NCI-H128 (cell line): ENCODE measurements at regions not wholly inside any gene's neighbourhood (a gene's known extent, or its start where the extent isn't known, plus 50 kb on each side); places are given as distances from the start of the nearest gene placed in this dataset.
"Not testable (repeated sequence)": the region's sequence is repeated elsewhere in the genome, so short reads cannot be mapped to it uniquely, and the experiment has no call there.

ENCODE experiments used
- DNase-seq: peaks from one replicate; lab custom pipeline; 2025; ENCODE audit not compliant: unreplicated experiment; lab: John Stamatoyannopoulos, UW

DNA sequence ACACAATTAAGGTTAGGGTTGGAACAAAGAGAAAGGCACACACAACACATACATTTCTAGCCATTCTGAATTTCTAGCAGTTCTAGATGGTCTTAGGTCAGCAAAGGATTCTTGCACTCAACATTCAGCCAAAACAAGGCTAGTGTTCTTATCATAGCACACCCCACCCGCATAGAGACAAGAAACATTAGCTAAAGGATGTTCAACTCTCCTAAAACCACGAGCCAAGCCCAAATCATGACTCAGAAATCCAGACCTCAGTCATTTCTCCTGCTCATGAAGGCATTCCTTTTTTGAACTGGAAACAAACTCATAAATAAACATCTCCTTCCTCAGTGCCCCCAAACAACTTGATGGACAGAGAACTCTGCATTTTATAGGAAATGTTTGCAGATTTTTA, 293.0 kb upstream of the NOTCH2NLA start:
- DNase-seq, result not testable (repeated sequence)

DNA sequence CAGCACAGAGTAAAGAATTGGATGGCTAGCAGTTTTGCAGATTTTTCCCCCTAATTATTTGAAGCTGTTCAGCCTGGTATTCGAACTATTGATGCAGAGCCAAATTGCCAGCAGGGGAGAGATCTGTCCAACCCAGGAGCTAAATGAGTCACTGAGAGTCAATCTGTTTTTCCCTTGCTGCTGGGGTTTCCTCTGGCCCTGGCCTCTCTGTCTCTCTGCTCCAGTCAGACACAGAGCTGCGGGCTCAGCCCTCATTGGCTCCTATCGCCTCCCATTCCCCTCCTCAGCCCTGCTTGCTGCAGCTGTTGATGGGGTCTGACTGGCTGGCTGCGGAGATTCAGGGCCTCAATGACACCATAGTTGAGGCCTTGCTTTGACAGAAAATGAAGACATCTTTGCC, 284.9 kb upstream of the NOTCH2NLA start:
- DNase-seq, result not testable (repeated sequence)

GRCh38 chr1:146511047-146511777, 282.4 kb upstream of the NOTCH2NLA start:
- not testable (repeated sequence) for DNase-seq

DNA sequence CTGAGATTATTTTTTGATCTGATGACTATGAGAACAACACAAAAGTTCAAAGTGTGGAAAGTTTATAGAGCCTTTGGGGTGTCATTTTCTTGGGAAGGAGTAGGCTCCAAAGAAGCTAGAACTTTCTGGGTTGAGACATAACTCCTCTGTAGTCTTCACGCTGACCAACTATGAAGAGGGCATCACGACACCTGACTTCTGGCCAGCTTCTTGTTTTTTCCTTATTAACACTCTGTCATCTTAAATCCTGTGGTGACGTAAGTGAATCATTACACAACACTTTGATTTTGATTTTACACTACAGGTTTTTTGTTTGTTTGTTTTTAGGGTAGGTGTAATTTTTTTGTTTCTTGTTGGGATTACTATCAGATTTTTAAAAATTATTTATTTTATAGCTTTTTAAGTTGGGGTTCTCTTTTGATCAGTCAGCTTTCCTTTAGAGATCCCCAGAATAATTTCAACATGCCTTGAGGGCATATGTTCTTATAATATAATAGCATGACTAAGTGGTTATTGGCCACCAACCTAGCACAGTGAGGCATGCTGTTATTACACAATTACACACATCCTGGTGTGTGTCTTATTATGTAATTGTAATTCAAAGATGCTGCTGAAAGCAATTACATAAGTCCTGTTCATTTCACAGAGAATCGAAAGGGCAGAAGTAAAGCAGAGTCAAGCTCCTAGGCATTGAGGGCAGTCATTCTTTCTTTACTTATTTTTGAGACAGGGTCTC, 281.6 kb upstream of the NOTCH2NLA start:
- DNase-seq, result not testable (repeated sequence)

- not testable (repeated sequence) for DNase-seq
Measured at GRCh38 chr1:146504121-146504520, 275.3 kb upstream of the NOTCH2NLA start.

- DNase-seq, result not testable (repeated sequence)
Measured at GRCh38 chr1:146487555-146487954, 258.7 kb upstream of the NOTCH2NLA start.

GRCh38 chr1:146487155-146487554, 258.3 kb upstream of the NOTCH2NLA start:
- DNase-seq, result not testable (repeated sequence)

DNA sequence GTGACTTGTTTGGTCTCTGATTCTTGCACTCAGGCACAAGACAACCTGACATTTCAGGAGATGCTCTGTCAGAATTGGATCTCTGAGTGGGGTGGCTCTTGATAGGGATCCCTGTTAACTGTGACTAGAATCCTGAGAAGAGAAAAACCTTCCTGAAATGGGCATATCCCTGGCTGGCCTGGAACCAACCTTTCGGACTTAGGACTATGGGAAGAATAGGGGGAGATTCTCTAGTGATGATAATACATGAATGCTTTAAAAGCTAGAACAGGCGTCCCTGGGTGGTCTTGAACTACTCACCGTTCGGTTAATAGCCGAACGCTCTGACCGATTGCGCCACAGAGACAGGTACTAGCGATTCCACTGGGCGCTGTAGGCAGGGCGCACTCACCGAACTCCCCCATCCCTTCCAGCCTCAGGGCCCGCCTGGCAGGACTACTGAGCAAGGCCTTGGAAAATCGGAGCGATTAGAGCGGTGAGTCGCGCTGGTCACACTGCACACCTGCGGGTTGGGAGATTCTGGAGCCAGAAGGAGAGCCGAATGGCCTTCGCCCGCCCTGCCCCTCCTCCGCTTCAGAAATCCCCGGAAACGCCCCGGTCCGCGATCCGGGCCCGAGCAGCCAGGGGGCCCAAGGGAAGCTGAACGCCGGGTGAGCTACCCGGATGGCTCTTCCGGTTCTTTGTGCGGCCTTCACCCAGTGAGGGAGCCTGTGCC, 257.6 kb upstream of the NOTCH2NLA start:
- DNase-seq, result not testable (repeated sequence)

DNA sequence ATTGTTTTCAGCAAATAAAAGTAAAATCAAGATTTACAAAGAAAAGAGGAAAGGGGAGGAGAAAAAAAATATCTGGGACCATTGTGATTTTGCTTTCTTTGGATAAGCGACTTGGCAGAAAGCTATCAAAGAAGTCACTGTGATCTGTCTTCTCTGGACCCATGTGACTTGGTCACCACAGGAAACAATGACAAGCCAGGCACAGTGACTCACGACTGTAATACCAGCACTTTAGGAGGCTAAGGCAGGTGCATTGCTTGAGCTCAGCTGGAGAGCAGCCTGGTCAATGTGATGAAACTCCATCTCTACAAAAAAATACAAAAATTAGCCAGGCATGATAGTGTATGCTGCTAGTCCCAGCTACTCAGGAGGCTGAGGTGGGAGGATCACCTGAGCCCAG, 255.4 kb upstream of the NOTCH2NLA start:
- DNase-seq, result not testable (repeated sequence)

DNA sequence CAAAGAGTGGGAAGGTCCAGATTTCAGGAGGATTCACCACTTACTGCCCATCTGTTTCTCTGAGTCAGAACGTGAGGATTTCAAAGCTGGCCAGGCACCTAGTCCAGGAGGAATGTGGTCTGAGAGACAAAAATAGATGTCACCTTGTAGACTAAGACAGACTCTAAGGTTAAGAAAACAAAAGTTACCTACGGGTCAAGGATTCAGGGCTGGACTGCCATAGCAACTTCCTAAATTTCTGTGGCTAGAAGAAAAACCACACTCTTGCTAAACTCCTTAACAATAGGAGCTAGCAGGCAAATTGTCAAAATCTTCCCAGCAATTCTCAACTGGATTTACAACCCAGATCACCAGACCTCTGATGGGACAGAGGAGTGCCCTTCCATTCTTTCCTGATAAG, 250.4 kb upstream of the NOTCH2NLA start:
- DNase-seq, result not testable (repeated sequence)

DNA sequence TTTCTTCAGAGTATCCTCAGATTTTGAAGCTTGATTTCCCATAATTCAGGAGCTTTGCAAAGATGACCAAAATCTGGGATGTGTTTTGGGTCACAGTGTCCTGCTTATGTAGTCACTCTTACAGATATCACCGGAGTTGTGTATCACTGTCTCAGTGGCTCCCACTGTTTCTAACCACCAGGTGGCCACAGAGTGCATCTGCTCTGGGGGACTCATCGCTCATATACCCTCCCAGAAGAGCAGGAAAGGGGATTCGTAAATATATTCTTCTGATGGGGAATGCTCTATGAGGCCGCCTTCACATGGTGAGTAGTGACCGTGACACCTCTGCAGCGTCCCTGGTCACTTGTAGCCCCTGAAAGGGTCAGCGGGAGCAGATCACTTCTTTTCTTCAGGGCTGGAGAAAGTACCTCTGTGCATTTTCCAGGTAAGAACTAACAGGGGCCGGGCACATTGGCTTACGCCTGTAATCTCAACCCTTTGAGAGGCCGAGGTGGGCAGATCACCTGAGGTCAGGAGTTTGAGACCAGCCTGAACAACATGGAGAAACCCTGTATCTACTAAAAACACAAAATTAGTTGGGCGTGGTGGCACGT, 249.4 kb upstream of the NOTCH2NLA start:
- peak; percentile 22 for DNase-seq

- DNase-seq, result not testable (repeated sequence)
Measured at GRCh38 chr1:146475086-146475485, 246.3 kb upstream of the NOTCH2NLA start.

- not testable (repeated sequence) for DNase-seq
Measured at GRCh38 chr1:146474216-146474615, 245.4 kb upstream of the NOTCH2NLA start.

- peak; percentile 47 for DNase-seq
Measured at GRCh38 chr1:146472192-146472861, 243.5 kb upstream of the NOTCH2NLA start.

DNA sequence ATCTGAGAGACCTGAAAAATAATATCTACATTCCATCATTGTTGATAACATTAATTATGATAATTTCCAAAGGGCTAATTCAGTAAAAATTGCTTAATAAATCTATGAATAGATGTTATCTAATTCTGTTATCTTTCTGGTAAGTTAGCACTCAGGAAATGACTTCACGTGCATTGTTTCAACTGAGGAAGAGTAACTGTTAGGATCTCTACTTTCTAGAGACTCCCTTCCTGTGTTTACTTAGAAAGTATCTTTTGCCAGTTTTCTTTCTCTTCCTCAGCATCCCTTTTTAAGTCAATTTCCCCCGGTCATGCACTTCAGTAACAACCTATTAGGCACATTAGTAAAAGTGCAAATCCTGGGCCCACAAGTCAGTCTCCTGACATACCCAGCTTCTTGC, 231.1 kb upstream of the NOTCH2NLA start:
- not testable (repeated sequence) for DNase-seq

- DNase-seq, result not testable (repeated sequence)
Measured at GRCh38 chr1:146459308-146459707, 230.5 kb upstream of the NOTCH2NLA start.

DNA sequence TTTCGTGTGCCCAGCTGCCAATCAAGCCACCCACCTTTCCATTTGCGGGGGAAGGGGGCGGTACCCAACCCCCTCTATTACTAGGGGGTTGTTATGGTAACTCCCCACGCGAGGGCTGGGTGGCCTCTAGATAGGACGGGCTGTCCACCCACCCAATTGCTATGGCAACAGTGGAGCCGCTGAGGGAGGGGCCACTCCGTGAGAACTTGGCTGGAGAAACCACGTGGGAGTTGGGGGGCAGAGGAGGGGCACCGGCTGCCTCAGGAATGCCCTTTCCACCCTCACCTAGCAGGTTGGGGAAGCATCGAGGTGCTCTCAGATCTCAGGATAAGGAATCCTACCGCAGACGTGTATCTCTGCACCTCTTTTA, 220.0 kb upstream of the NOTCH2NLA start:
- DNase-seq, result not testable (repeated sequence)

DNA sequence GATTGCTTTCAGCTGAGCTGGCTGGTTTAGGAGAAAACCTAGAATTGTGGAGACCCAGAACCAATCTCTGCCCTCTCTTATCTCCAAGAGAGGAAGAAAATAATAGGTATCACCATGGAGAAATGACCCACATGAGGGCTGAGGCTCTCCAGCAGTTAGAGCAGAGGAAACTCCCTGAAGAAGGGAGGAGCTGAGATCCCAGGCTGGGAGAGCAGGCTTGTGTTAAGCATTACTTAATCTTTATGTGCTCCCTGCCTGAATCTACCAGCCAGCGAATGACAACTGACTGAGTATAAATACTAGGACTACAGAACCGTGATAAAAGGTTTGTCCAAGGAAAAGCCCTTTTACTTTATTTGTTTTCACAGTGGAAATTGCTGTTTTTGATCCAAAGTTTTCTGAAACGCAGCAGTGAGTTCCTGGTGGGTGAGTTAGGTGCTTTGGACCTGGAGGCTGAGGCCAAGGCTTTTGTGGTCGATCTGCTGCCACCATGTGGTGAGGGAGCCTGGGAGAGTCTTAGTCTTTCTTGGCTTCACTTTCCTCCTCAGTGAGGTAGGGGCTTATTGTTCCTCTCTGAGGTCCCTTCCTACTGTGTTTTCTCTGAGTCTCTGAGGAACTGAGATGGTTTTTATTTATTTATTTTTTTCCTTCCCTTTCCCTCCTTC, 219.5 kb upstream of the NOTCH2NLA start:
- not testable (repeated sequence) for DNase-seq

- not testable (repeated sequence) for DNase-seq
Measured at GRCh38 chr1:146443871-146444222, 215.0 kb upstream of the NOTCH2NLA start.
